ENCODE measurements at regions not wholly inside any gene's neighbourhood (a gene's known extent, or its start where the extent isn't known, plus 50 kb on each side); places are given as distances from the start of the nearest gene placed in this dataset.
"Not testable (repeated sequence)": the region's sequence is repeated elsewhere in the genome, so short reads cannot be mapped to it uniquely, and the experiment has no call there.

DNA sequence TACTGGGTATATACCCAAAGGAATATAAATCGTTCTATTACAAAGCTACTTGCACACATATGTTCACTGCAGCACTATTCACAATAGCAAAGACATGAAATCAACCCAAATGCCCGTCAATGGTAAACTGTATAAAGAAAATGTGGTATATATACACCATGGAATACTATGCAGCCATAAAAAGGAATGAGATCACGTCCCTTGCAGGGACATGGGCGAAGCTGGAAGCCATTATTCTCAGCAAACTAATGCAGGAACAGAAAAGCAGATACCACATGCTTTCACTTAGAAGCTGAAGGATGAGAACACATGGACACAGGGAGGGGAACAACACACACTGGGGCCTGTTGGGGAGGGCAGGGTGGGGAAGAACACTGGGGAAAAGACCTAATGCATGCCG lies 1740.0 kb upstream of the RAG2 start:
- H3K9me3 ChIP-seq (ENCODE audit: control insufficient read depth in 1 of 2, low read length in 2 of 2); H3K4me1 ChIP-seq (ENCODE audit: control insufficient read depth in 1 of 2, insufficient read depth in 2 of 2, low read length in 2 of 2); H3K4me3 ChIP-seq (ENCODE audit: low read depth in 1 of 2, low read length in 2 of 2); H3K36me3 ChIP-seq (ENCODE audit: control insufficient read depth in 1 of 2, insufficient read depth in 2 of 2, low read length in 2 of 2); H3K27ac ChIP-seq (ENCODE audit: low read length); H3K27me3 ChIP-seq (ENCODE audit: low read depth, low read length): not testable (repeated sequence)

GRCh38 chr11:38332046-38332445 lies 1734.0 kb upstream of the RAG2 start:
- Histone ChIP-seq H3K4me1 (ENCODE audit: control insufficient read depth in 1 of 2, insufficient read depth in 2 of 2, low read length in 2 of 2) (no peaks in the 10 kb centered on the region), H3K36me3 (ENCODE audit: control insufficient read depth in 1 of 2, insufficient read depth in 2 of 2, low read length in 2 of 2) (no peaks in the 10 kb centered on the region), H3K9me3 (ENCODE audit: control insufficient read depth in 1 of 2, low read length in 2 of 2) (peaks cover 0 to 4% of the 10 kb centered on the region in 2 donors), H3K27ac (ENCODE audit: low read length) (no peak overlapping the region), H3K27me3 (ENCODE audit: low read depth, low read length) (no peaks in the 10 kb centered on the region), H3K4me3 (ENCODE audit: low read depth in 1 of 2, low read length in 2 of 2) (no peak overlapping the region)

DNA sequence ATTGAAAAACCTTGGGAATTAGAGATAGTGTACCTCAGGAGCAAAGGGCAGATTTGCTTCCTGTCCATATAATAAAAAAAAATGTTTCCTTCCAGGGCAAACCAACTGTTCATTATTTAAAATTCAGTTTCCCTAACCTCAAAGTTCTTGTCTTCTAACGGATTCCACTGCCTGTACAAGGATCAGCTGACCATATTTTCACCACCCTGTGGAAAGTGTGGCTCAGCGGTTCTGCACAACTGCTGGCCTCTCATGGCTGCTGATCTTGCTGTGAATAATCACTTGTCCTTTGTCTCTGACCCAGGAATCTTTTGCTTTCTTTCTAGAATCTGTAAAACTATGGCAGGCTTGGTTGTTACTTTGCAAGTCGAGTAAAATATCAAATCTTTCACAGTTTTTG lies 1732.5 kb upstream of the RAG2 start:
- Histone ChIP-seq H3K4me1 (ENCODE audit: control insufficient read depth in 1 of 2, insufficient read depth in 2 of 2, low read length in 2 of 2) (no peaks in the 10 kb centered on the region), H3K4me3 (ENCODE audit: low read depth in 1 of 2, low read length in 2 of 2) (no peak overlapping the region), H3K9me3 (ENCODE audit: control insufficient read depth in 1 of 2, low read length in 2 of 2) (no peaks in the 10 kb centered on the region), H3K36me3 (ENCODE audit: control insufficient read depth in 1 of 2, insufficient read depth in 2 of 2, low read length in 2 of 2) (no peaks in the 10 kb centered on the region), H3K27ac (ENCODE audit: low read length) (no peak overlapping the region), H3K27me3 (ENCODE audit: low read depth, low read length) (no peaks in the 10 kb centered on the region)

DNA sequence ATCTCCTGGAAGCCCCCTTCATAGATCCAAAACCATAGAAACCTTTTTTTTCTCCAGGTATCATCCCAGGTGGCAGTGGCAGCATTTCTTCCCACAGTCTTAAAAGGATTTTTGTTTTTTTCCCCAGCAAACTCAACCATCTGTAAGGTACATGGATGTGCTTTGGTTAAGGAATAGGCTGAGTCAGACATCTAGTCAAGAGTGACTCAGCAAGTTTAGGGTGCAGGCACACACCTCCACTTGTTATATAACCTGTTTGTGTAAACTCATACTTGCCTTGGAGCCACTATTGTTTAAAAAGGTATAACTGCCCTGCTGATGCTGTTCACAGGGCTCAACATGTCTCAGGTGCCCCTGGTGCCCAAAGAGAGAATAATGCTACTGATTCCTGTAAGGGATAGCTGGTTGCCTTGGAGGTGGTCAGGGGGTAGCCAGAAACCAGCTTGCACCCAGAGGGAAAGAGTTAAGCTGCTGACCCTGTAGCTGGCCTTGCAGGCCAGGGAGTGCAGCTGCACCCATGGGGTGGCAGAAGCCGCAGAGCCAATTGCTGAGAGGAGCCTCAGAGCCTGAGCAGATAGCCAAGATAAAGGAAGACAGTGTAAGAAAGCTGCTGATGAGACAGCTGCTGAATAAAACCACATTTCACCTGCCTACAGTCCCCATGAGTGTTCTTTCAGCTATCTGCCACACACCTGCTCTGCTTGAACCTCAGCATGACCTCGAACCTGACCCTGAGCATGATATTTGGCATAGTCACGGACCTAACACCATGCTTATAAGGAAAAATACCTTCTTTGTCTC lies 1726.1 kb upstream of the RAG2 start:
- Histone ChIP-seq H3K27me3 (ENCODE audit: low read depth, low read length) (no peaks in the 10 kb centered on the region), H3K9me3 (ENCODE audit: control insufficient read depth in 1 of 2, low read length in 2 of 2) (no peaks in the 10 kb centered on the region), H3K27ac (ENCODE audit: low read length) (no peak overlapping the region), H3K36me3 (ENCODE audit: control insufficient read depth in 1 of 2, insufficient read depth in 2 of 2, low read length in 2 of 2) (no peaks in the 10 kb centered on the region), H3K4me1 (ENCODE audit: control insufficient read depth in 1 of 2, insufficient read depth in 2 of 2, low read length in 2 of 2) (no peaks in the 10 kb centered on the region), H3K4me3 (ENCODE audit: low read depth in 1 of 2, low read length in 2 of 2) (no peak overlapping the region)

DNA sequence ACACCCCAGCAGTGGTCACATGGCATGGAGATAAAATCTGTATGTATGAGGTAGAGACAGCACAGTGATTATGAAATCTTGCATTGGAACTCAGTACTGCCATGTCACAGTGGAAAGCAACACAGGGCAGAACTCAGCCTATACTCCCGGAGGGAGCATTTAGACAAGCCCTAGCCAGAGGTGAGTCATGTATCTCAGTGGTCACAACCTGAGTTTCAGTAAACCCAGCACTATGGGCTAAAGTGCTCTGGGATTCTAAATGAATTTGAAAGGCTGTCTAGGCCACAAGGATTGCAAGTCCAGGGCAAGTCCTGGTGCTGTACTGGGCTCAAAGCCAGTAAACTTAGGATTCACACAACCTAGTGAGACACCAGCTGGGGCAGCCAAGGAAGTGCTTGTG lies 1717.1 kb upstream of the RAG2 start:
- Histone ChIP-seq H3K4me1 (ENCODE audit: control insufficient read depth in 1 of 2, insufficient read depth in 2 of 2, low read length in 2 of 2) (no peaks in the 10 kb centered on the region), H3K27ac (ENCODE audit: low read length) (no peak overlapping the region), H3K9me3 (ENCODE audit: control insufficient read depth in 1 of 2, low read length in 2 of 2) (peaks cover 0 to 6% of the 10 kb centered on the region in 2 donors), H3K36me3 (ENCODE audit: control insufficient read depth in 1 of 2, insufficient read depth in 2 of 2, low read length in 2 of 2) (no peaks in the 10 kb centered on the region), H3K27me3 (ENCODE audit: low read depth, low read length) (no peaks in the 10 kb centered on the region), H3K4me3 (ENCODE audit: low read depth in 1 of 2, low read length in 2 of 2) (no peak overlapping the region)

- Histone ChIP-seq H3K9me3 (ENCODE audit: control insufficient read depth in 1 of 2, low read length in 2 of 2) (no peaks in the 10 kb centered on the region), H3K27me3 (ENCODE audit: low read depth, low read length) (no peaks in the 10 kb centered on the region), H3K27ac (ENCODE audit: low read length) (no peak overlapping the region), H3K36me3 (ENCODE audit: control insufficient read depth in 1 of 2, insufficient read depth in 2 of 2, low read length in 2 of 2) (no peaks in the 10 kb centered on the region), H3K4me1 (ENCODE audit: control insufficient read depth in 1 of 2, insufficient read depth in 2 of 2, low read length in 2 of 2) (no peaks in the 10 kb centered on the region), H3K4me3 (ENCODE audit: low read depth in 1 of 2, low read length in 2 of 2) (no peak overlapping the region)
Measured at GRCh38 chr11:38307455-38307854, 1709.4 kb upstream of the RAG2 start.

DNA sequence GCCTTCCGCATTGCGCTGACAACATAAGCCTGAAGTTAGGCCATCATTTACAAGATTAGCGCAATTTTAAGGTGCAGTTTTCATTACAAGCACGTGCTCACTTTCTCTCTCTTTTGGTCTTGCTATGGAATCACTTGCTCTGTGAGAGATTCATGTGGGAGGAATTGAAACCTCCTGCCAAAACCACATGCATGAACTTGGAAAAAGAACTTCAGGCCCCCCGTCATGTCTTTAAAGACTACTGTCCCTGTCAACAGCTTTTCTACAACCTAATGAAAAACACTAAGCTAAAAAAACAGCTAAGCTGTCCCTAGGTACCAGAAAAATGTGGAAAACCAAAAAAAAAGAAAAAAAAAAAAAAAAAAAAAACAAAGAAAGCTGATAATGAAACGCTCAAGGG lies 1707.6 kb upstream of the RAG2 start:
- no peaks in the 10 kb centered on the region for H3K27me3 ChIP-seq (ENCODE audit: low read depth, low read length)
- no peak overlapping the region for H3K4me3 ChIP-seq (ENCODE audit: low read depth in 1 of 2, low read length in 2 of 2)
- H3K36me3 ChIP-seq (ENCODE audit: control insufficient read depth in 1 of 2, insufficient read depth in 2 of 2, low read length in 2 of 2) = no peaks in the 10 kb centered on the region
- H3K4me1 ChIP-seq (ENCODE audit: control insufficient read depth in 1 of 2, insufficient read depth in 2 of 2, low read length in 2 of 2) = no peaks in the 10 kb centered on the region
- no peaks in the 10 kb centered on the region for H3K9me3 ChIP-seq (ENCODE audit: control insufficient read depth in 1 of 2, low read length in 2 of 2)
- H3K27ac ChIP-seq (ENCODE audit: low read length) = no peak overlapping the region

- Histone ChIP-seq H3K4me1 (ENCODE audit: control insufficient read depth in 1 of 2, insufficient read depth in 2 of 2, low read length in 2 of 2) (no peaks in the 10 kb centered on the region), H3K4me3 (ENCODE audit: low read depth in 1 of 2, low read length in 2 of 2) (no peak overlapping the region), H3K36me3 (ENCODE audit: control insufficient read depth in 1 of 2, insufficient read depth in 2 of 2, low read length in 2 of 2) (no peaks in the 10 kb centered on the region), H3K27ac (ENCODE audit: low read length) (no peak overlapping the region), H3K27me3 (ENCODE audit: low read depth, low read length) (no peaks in the 10 kb centered on the region), H3K9me3 (ENCODE audit: control insufficient read depth in 1 of 2, low read length in 2 of 2) (no peaks in the 10 kb centered on the region)
Measured at GRCh38 chr11:38304926-38305325, 1706.9 kb upstream of the RAG2 start.

- no peaks in the 10 kb centered on the region for H3K27me3 ChIP-seq (ENCODE audit: low read depth, low read length)
- H3K27ac ChIP-seq (ENCODE audit: low read length) = no peak overlapping the region
- H3K4me3 ChIP-seq (ENCODE audit: low read depth in 1 of 2, low read length in 2 of 2) = no peak overlapping the region
- no peaks in the 10 kb centered on the region for H3K36me3 ChIP-seq (ENCODE audit: control insufficient read depth in 1 of 2, insufficient read depth in 2 of 2, low read length in 2 of 2)
- no peaks in the 10 kb centered on the region for H3K9me3 ChIP-seq (ENCODE audit: control insufficient read depth in 1 of 2, low read length in 2 of 2)
- H3K4me1 ChIP-seq (ENCODE audit: control insufficient read depth in 1 of 2, insufficient read depth in 2 of 2, low read length in 2 of 2) = no peaks in the 10 kb centered on the region
Measured at GRCh38 chr11:38302564-38302963, 1704.5 kb upstream of the RAG2 start.

DNA sequence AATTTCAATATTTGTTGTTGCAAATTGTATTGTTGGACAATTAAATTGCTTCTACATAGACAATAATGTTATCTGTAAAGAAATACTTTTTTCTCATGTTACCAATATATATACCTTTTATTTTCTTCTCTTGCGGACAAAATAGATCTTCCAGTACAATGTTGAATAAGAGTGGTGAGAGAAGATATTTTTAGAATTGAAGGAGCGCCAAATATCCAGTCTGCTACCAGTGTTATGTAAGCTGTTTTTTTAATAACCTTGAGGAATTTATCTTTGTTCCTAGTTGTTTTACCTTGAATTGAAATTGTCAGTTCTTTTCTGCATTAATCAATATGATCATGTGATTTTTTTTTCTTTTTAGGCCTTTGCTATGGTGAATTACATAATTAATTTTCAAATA lies 1702.5 kb upstream of the RAG2 start:
- Histone ChIP-seq H3K9me3 (ENCODE audit: control insufficient read depth in 1 of 2, low read length in 2 of 2) (no peaks in the 10 kb centered on the region), H3K27ac (ENCODE audit: low read length) (no peak overlapping the region), H3K4me1 (ENCODE audit: control insufficient read depth in 1 of 2, insufficient read depth in 2 of 2, low read length in 2 of 2) (no peaks in the 10 kb centered on the region), H3K4me3 (ENCODE audit: low read depth in 1 of 2, low read length in 2 of 2) (no peak overlapping the region), H3K36me3 (ENCODE audit: control insufficient read depth in 1 of 2, insufficient read depth in 2 of 2, low read length in 2 of 2) (no peaks in the 10 kb centered on the region), H3K27me3 (ENCODE audit: low read depth, low read length) (no peaks in the 10 kb centered on the region)

- Histone ChIP-seq H3K4me1 (ENCODE audit: control insufficient read depth in 1 of 2, insufficient read depth in 2 of 2, low read length in 2 of 2) (no peaks in the 10 kb centered on the region), H3K27ac (ENCODE audit: low read length) (no peak overlapping the region), H3K36me3 (ENCODE audit: control insufficient read depth in 1 of 2, insufficient read depth in 2 of 2, low read length in 2 of 2) (no peaks in the 10 kb centered on the region), H3K4me3 (ENCODE audit: low read depth in 1 of 2, low read length in 2 of 2) (no peak overlapping the region), H3K9me3 (ENCODE audit: control insufficient read depth in 1 of 2, low read length in 2 of 2) (no peaks in the 10 kb centered on the region), H3K27me3 (ENCODE audit: low read depth, low read length) (no peaks in the 10 kb centered on the region)
Measured at GRCh38 chr11:38296211-38296776, 1698.3 kb upstream of the RAG2 start.

DNA sequence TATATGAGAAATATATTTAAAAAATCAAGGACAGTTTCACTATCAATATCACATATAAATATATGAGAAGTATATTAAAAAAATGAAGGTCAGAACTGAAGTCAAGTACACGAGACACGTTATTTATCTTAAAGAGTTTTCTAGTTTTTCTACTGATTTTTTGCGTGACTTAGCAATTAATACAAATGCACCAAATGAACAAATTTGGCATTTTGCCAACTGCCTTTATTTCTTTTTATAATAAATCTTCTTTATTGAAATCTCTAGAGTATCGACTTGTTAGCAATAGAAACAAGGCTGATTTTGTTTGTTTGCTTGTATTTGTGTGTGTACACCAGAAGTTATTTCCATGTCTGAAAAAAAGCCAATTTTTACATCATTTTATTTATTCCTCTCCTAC lies 1684.7 kb upstream of the RAG2 start:
- H3K4me3 ChIP-seq (ENCODE audit: low read depth in 1 of 2, low read length in 2 of 2) = no peak overlapping the region
- no peaks in the 10 kb centered on the region for H3K36me3 ChIP-seq (ENCODE audit: control insufficient read depth in 1 of 2, insufficient read depth in 2 of 2, low read length in 2 of 2)

More for the DNA sequence above, 1684.7 kb upstream of the RAG2 start:
- Histone ChIP-seq H3K27me3 (ENCODE audit: low read depth, low read length) (no peaks in the 10 kb centered on the region), H3K4me1 (ENCODE audit: control insufficient read depth in 1 of 2, insufficient read depth in 2 of 2, low read length in 2 of 2) (no peaks in the 10 kb centered on the region), H3K9me3 (ENCODE audit: control insufficient read depth in 1 of 2, low read length in 2 of 2) (no peaks in the 10 kb centered on the region), H3K27ac (ENCODE audit: low read length) (no peak overlapping the region)
